PC-9 (cell line): ENCODE measurements at regions not wholly inside any gene's neighbourhood (a gene's known extent, or its start where the extent isn't known, plus 50 kb on each side); places are given as distances from the start of the nearest gene placed in this dataset.

Experiments
- EZH2 ChIP-seq: fragments of 200-600 bp; sonication (generic); IDR thresholded peaks from 2 replicates; pipeline ENCODE4 v1.8.0; 2017; ENCODE audit warnings: antibody characterized with exemption, low read depth
- TF ChIP-seq, protein P1 (sequence below): fragments of 200-600 bp; sonication (generic); conservative IDR thresholded peaks from 2 replicates; pipeline ENCODE4 v1.6.1; 2017; ENCODE audit warnings: mixed run types, antibody characterized with exemption, mild to moderate bottlenecking, moderate library complexity

DNA sequence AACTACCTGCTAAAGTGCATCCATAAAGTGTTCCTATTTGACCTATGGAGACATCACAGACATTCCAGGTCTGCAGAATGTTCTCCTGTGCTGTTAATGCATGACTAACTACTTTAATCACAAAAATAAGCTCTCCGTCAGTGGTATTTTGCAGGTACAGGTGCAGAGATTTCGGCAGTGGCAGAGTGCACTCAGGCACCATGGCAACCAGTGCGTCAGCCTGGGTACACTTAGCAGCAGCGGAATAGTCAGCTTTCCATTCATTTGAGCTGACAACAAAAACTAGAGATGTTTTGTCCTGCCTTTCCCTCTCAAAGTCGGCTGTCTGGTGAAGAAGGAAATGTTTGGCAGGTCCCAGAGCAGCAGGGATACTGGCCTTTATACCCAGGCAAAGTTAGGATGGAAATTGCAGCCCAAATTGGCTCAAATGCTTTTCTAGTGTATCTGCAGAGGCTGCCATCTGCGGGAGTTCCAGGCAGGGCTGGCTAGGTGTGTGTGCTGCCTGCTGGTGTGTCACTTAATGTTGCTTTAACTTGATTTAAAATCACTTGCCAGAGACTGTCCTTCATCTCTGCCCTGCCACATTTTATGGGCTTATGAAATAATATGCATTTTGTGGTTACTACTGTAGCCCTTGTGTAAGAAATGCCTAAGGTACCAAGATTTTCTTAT lies 195.8 kb downstream of the RAP2A start:
- TF ChIP-seq, protein P1, sequence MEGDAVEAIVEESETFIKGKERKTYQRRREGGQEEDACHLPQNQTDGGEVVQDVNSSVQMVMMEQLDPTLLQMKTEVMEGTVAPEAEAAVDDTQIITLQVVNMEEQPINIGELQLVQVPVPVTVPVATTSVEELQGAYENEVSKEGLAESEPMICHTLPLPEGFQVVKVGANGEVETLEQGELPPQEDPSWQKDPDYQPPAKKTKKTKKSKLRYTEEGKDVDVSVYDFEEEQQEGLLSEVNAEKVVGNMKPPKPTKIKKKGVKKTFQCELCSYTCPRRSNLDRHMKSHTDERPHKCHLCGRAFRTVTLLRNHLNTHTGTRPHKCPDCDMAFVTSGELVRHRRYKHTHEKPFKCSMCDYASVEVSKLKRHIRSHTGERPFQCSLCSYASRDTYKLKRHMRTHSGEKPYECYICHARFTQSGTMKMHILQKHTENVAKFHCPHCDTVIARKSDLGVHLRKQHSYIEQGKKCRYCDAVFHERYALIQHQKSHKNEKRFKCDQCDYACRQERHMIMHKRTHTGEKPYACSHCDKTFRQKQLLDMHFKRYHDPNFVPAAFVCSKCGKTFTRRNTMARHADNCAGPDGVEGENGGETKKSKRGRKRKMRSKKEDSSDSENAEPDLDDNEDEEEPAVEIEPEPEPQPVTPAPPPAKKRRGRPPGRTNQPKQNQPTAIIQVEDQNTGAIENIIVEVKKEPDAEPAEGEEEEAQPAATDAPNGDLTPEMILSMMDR, result no peak
- TF ChIP-seq EZH2, result no peak
